ENCODE measurements at regions not wholly inside any gene's neighbourhood (a gene's known extent, or its start where the extent isn't known, plus 50 kb on each side); places are given as distances from the start of the nearest gene placed in this dataset.

DNA sequence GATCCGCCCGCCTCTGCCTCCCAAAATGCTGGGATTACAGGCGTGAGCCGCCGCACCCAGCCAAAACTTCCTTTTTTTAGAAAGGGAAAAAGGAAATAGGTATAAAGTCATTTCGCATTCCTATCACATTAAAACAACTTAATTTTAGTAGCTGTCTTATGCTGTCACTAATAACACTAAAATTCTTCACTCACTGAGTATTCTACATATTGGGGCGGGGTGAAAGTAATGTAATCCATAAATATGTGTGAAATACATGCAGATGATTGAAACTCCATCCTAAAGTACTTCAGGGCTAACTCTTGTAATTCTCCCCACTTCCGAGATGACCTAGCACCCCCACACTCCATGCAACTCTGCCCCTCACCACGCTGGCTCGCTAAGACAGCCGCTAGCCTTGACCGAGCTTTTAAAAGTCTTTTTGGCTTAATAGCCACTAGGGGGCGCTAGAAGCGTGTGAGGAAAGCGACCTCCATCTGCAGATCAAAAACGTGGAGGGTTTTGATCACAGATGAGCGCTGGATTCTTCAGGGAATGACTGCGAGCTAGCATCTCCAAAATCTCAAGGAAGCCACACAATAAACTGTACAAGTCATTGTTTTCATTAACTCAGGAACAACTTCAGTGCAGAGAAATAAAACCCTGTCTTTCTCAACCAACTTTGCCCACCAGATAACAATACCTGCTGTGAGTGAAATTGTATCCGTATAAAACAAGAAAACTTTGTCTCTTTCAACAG is 129.3 kb upstream of the IGF1R start:
- TF ChIP-seq POLR2AphosphoS5 (IDR thresholded peaks at IDR 0.05; ENCODE audit: low read depth, low read length) = no peak
- TF ChIP-seq FOXP2 (optimal IDR thresholded peaks at IDR 0.05; ENCODE audit: borderline replicate concordance, extremely low read depth, extremely low read length, insufficient read depth) = no peak

Measured in PFSK-1 (cell line).